IPS DF 6.9 (cell line): ENCODE measurements at regions not wholly inside any gene's neighbourhood (a gene's known extent, or its start where the extent isn't known, plus 50 kb on each side); places are given as distances from the start of the nearest gene placed in this dataset.

ENCODE experiments used
- DNase-seq: peaks from one replicate; pipeline ENCODE4 v3.0.0-alpha.2; 2013; ENCODE audit warnings: low read depth, low spot score
- H3K27ac ChIP-seq: one replicate; pipeline ENCODE4 v1.5.1; 2013; ENCODE audit warnings: low read length, control low read depth
- H3K27me3 ChIP-seq: 2 replicates; pipeline ENCODE4 v1.6.1; 2013; ENCODE audit warnings: mild to moderate bottlenecking, low read length; ENCODE audit not compliant: control insufficient read depth, insufficient read depth
- H3K36me3 ChIP-seq: 2 replicates; pipeline ENCODE4 v1.6.1; 2013; ENCODE audit warnings: low read length; ENCODE audit not compliant: control insufficient read depth, insufficient read depth
- H3K4me1 ChIP-seq: 2 replicates; pipeline ENCODE4 v1.6.1; 2013; ENCODE audit warnings: low read length; ENCODE audit not compliant: control insufficient read depth, insufficient read depth
- H3K4me3 ChIP-seq: 2 replicates; pipeline ENCODE4 v1.5.1; 2013; ENCODE audit warnings: mild to moderate bottlenecking, low read length
- H3K9me3 ChIP-seq: 2 replicates; pipeline ENCODE4 v1.6.1; 2013; ENCODE audit warnings: low read length, inconsistent platforms; ENCODE audit not compliant: control insufficient read depth, insufficient read depth
- WGBS: extraction: QIAGEN DNeasy Blood & Tissue Kit; methylation state at CpG from one replicate; pipeline ENCODE4 v1.1.7; 2013; ENCODE audit warnings: mixed read lengths, missing lambda C conversion rate; ENCODE audit not compliant: insufficient read length, insufficient coverage; 5-methylcytosine and 5-hydroxymethylcytosine counted together

DNA sequence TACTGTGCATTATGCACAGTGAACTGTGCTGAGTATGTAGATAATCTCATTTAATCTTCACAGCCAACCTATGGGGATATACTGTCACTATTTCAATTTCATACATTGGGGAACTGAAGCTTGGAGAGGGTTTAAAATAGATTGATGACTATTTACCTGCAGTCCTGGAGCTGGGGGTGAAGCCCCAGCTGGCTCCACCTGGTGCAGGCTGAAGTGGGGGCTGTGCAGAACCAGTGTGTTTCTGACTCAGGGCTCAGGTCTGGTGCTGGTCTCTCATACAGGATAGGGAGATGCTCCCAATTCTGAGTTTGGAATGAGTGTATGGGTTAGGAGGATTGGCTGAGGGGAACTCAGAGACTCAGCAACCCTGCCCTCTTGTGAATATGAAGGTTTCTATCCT, 176.1 kb upstream of the CEP162 start:
- Histone ChIP-seq H3K27ac (no peak overlapping the region), H3K27me3 (no peaks in the 10 kb centered on the region), H3K4me3 (no peak overlapping the region), H3K9me3 (no peaks in the 10 kb centered on the region), H3K4me1 (no peaks in the 10 kb centered on the region), H3K36me3 (no peaks in the 10 kb centered on the region)
- no peak for DNase-seq

DNA sequence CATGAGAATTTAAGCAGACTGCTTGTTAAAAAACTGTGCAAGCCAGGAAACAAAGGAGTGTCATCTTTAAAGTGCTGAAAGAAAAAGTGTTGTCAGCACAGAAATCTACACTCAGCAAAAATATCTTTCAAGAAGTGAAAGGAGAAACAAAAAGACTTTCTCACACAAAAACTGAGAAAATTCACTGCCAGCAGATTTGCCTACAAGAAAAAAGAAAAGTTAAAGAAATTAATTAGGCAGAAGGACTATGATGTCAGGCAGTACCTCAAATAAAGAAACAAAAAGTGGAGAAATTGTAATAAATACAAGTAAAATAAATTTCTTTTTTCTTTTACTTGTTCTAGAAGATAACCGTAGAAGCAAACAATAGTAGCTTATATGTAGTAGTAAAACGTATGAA, 171.6 kb upstream of the CEP162 start:
- Histone ChIP-seq H3K36me3 (no peaks in the 10 kb centered on the region), H3K4me1 (no peaks in the 10 kb centered on the region), H3K9me3 (no peaks in the 10 kb centered on the region), H3K27ac (no peak overlapping the region), H3K4me3 (no peak overlapping the region), H3K27me3 (no peaks in the 10 kb centered on the region)
- DNase-seq: no peak
- WGBS: no CpG with 5 or more reads among the region's 2 CpGs

DNA sequence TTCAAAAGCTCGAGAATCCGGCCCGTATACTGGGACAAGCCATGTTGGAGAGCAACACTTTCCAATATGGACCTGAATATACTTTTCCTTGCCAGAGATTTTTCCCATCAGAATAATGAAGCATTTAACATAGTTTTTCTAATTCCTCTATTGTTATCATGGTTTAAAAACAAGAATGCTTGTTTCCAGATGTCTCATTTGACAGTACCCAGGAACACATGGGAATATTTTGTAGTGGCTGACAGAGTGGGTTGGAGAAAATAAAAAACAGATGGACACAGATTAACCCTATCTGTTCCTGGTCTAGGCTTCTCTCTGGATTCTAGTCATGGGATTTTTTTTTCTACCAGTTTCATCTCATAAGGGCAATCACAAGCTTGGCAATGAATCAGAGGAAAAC, 164.8 kb upstream of the CEP162 start:
- H3K4me3 ChIP-seq: no peak overlapping the region
- no peaks in the 10 kb centered on the region; the same call in 1 of the 2 replicates for H3K4me1 ChIP-seq
- WGBS: no CpG with 5 or more reads among the region's 3 CpGs
- H3K27me3 ChIP-seq: no peaks in the 10 kb centered on the region
- no peak for DNase-seq
- H3K36me3 ChIP-seq: no peaks in the 10 kb centered on the region
- no peak overlapping the region for H3K27ac ChIP-seq
- H3K9me3 ChIP-seq: no peaks in the 10 kb centered on the region

DNA sequence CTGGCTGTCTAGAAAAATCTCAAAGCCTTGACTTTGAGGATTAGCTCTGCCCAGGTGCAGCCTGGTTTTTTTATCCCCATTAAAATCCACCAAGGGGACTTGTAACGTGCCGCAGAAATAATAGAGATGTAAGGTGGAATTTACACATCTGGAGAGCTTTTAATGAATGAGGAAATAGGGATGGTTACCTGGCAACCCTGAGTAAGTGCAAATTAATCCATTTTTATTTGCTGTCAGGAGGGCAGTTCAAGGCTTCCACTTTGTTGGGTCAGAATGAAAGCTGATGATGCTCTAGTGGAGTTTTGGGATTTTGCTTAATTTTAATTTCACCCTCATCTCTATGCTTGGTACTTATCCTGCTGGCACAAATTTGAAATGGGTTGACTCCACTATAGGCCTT, 163.4 kb upstream of the CEP162 start:
- Histone ChIP-seq H3K27me3 (no peaks in the 10 kb centered on the region), H3K36me3 (no peaks in the 10 kb centered on the region), H3K4me1 (no peaks in the 10 kb centered on the region; the same call in 1 of the 2 replicates), H3K4me3 (no peak overlapping the region), H3K9me3 (no peaks in the 10 kb centered on the region), H3K27ac (no peak overlapping the region)
- no peak for DNase-seq
- WGBS: no CpG with 5 or more reads among the region's 2 CpGs

DNA sequence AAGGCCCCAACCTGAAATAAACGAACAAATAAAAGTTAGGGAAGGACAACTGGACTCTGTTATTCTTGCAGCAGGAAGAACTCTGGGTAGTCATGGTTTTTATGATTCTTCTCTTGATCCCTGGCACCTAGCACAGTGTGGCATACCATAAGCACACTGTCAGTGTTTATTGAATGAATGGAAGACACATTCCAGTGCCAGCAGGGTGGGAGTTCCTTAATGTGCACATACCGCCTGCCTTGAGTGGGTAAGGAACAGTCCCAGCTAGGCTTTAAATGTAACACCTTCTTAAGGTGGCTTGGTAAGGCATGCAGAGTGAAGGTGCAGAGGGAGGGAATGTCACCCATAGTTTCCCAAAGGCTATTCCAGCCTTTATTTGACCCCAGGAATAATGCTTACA, 162.9 kb upstream of the CEP162 start:
- Histone ChIP-seq H3K27me3 (no peaks in the 10 kb centered on the region), H3K36me3 (no peaks in the 10 kb centered on the region), H3K27ac (no peak overlapping the region), H3K4me3 (no peak overlapping the region), H3K9me3 (no peaks in the 10 kb centered on the region), H3K4me1 (no peaks in the 10 kb centered on the region; the same call in 1 of the 2 replicates)
- DNase-seq: no peak
- WGBS: no CpG with 5 or more reads among the region's 2 CpGs

DNA sequence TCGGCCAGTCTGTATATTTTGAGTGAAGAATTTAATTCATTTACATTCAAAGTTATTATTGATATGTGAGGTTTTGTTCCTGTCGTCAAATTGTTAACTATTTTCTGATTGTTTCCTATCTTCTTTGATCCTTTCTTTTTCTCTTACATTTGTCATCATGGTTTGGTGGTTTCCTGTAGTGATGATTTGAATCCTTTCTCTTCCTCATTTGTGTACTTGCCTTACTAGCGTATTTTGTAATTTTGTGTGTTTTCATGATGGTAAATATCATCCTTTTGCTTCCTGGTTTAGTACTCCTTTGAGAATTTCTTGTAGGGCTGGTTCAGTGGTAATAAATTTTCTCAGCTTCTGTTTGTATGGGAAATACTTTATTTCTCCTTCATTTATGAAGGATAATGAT, 151.7 kb upstream of the CEP162 start:
- Histone ChIP-seq H3K4me3 (no peak overlapping the region), H3K4me1 (no peaks in the 10 kb centered on the region), H3K27ac (no peak overlapping the region), H3K36me3 (no peaks in the 10 kb centered on the region), H3K9me3 (no peaks in the 10 kb centered on the region), H3K27me3 (no peaks in the 10 kb centered on the region)
- WGBS: no CpG with 5 or more reads among the region's 3 CpGs
- DNase-seq: no peak

DNA sequence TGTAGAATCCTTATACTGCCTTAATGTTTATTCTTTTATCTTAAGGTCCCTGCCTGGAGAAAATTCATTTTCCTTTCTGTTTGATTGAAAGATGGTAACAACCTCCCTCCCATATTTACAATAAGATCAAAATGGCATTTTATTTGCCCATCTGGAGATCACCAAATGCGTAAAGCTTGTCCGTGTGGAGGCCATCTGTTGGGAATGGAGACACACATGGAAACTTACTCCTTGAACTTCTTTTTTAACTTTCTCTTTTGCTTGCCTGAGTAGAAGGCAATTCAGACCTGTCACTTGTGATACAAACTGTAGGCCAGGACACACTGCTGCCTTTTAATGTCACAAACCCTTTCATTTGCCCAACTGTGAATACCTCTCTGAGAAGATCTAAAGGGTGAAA, 144.8 kb upstream of the CEP162 start:
- no peak overlapping the region for H3K27ac ChIP-seq
- no peaks in the 10 kb centered on the region for H3K27me3 ChIP-seq
- DNase-seq: no peak
- no peaks in the 10 kb centered on the region for H3K9me3 ChIP-seq
- H3K4me1 ChIP-seq: no peaks in the 10 kb centered on the region
- WGBS: no CpG with 5 or more reads among the region's 2 CpGs
- H3K4me3 ChIP-seq: no peak overlapping the region
- H3K36me3 ChIP-seq: no peaks in the 10 kb centered on the region

DNA sequence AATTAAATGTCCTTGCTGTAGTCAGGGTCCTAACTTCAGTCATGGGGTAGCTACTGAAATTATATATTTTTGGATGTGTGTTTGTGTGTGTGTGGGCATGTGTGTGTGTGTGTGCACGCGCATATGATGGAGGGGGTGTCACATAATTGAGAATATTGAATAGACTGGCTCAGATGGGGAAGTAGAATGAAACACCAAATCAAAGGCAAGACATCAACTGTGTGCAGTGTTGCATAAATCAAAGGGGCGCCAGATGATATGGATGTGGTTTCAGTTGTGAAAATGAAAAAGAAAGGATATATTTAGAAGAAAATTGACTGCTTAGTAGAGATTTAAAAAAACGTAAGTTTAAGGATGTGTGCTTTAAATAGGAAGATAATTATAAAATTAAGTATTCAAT, 144.2 kb upstream of the CEP162 start:
- no peaks in the 10 kb centered on the region for H3K4me1 ChIP-seq
- no peaks in the 10 kb centered on the region for H3K36me3 ChIP-seq
- H3K4me3 ChIP-seq: no peak overlapping the region
- no peak for DNase-seq
- no peak overlapping the region for H3K27ac ChIP-seq
- H3K9me3 ChIP-seq: no peaks in the 10 kb centered on the region
- WGBS: 93% methylated on average over 1 of the region's 4 CpGs
- no peaks in the 10 kb centered on the region for H3K27me3 ChIP-seq

DNA sequence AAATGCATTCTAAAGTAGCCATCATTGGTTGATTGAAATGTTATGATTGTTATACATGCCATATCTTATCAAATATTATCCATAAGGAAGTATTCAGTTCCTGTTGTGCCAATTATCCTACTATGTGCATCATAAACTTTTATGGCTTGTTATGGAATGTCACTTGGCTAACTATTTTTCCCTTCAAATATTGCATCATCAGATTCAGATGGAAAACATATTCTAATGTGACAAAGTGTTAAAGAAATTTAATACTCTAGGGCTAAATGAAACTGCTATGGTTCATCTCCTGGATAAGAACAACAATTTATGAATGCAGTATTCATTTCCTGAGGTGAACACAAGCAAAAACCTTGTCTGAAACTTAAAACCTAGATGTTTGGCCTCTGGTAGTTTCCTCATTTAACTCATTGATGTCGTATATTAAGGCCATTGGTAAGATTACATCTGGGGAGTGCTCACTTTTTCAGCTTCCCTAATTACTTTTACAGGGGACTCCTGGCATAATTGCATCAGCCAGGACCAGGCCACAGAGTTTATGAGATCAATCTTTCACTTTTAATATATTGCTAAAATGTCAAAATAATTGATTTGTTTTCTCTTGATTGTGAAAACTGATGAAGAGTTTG, 134.9 kb upstream of the CEP162 start:
- Histone ChIP-seq H3K4me1 (no peaks in the 10 kb centered on the region), H3K36me3 (no peaks in the 10 kb centered on the region), H3K4me3 (no peak overlapping the region), H3K27ac (no peak overlapping the region), H3K27me3 (no peaks in the 10 kb centered on the region), H3K9me3 (no peaks in the 10 kb centered on the region)
- no peak for DNase-seq
- no CpG with 5 or more reads among the region's 1 CpG for WGBS

DNA sequence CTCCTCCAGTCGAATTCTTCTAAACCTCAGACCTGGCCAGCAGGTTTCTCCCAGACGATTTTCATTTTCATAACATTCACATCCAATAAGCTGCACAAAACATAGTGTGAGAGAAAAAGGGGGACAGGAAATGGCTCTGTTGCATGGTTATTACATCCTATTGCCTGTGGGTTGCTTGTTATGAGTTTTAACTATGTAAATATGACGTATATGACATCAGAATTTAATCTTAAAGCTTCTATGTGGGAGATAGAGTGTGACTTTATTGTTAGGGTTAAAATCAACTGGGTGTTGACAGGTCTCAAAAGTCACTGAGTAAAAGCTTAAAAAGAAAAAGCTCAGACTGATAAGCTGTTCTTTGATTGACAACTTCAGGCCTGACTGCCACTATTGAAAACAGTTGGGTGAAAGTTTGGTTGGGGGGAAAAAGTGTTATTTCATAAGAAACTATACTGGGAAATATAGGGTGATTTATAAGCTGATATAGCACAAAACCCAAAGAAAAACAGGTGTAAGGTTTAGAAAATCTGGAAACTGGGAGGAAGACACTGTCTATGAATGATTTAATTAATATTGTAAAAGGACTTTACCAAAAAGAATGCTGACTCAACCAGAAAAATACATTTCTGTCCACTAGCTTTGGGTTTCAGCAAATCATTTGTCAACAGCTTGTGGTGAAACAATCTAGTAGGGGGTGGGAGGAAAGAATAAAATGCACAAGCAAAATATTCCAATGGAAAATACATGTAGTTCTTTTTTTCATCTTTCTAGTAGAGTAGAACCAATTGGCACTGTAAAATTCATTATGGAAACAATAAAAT, 134.1 kb upstream of the CEP162 start:
- Histone ChIP-seq H3K4me1 (no peaks in the 10 kb centered on the region), H3K9me3 (no peaks in the 10 kb centered on the region)
- WGBS: no CpG with 5 or more reads among the region's 3 CpGs

DNA sequence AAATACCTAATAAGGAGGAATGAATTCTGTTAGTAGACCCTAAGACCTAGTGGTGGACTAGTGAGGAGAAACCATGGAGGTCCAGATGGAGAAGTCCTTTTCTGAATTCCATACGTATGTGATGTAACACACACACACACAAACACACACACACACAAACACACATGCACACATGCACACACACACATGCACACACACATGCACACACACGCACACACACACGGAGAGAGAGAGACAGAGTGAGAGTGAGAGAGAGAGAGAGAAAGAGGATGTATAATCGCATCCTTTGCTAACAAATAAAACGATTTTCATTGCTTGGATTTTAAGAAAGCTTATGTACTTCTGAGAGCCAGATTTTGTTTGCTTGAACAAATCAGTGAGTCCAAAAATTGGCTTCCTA, 132.6 kb upstream of the CEP162 start:
- DNase-seq: no peak
- H3K4me1 ChIP-seq: no peaks in the 10 kb centered on the region
- H3K4me3 ChIP-seq: no peak overlapping the region
- no peaks in the 10 kb centered on the region for H3K36me3 ChIP-seq
- WGBS: no CpG with 5 or more reads among the region's 5 CpGs
- no peaks in the 10 kb centered on the region for H3K27me3 ChIP-seq
- no peak overlapping the region for H3K27ac ChIP-seq
- no peaks in the 10 kb centered on the region for H3K9me3 ChIP-seq

More for the DNA sequence above, 134.1 kb upstream of the CEP162 start:
- no peak overlapping the region for H3K27ac ChIP-seq
- DNase-seq: no peak
- H3K36me3 ChIP-seq: no peaks in the 10 kb centered on the region
- no peak overlapping the region for H3K4me3 ChIP-seq
- H3K27me3 ChIP-seq: no peaks in the 10 kb centered on the region
